ENCODE measurements at regions not wholly inside any gene's neighbourhood (a gene's known extent, or its start where the extent isn't known, plus 50 kb on each side); places are given as distances from the start of the nearest gene placed in this dataset.

- no peak overlapping the region for H3K27ac ChIP-seq (ENCODE audit: extremely low read length, insufficient read depth, low read length)
- no peak for FAIRE-seq
- ChIA-PET POLR2A (interaction anchor here (1.5 to 2.1 kb wide), 2 partner anchors 10 to 15 kb away, joined by 4 to 11 read pairs; no protein-coding TSS in a partner anchor), CTCF (ENCODE audit: low intra/inter-chr PET ratio, low total read pairs) (interaction anchor here (0.7 to 2.4 kb wide), 5 partner anchors 46 to 518 kb away, joined by 3 to 15 read pairs (median 8); no protein-coding TSS in a partner anchor)
- H3K4me3 ChIP-seq (replicated peaks in 1 of 3; ENCODE audit: insufficient read depth in 1 of 3, low read depth in 2 of 3, low read length in 3 of 3), result peak overlapping the region; percentile 51 to 75 (median 52)
- no peaks in the 10 kb centered on the region for H3K79me2 ChIP-seq (ENCODE audit: insufficient read depth, low read length)
- peaks cover 6 to 13% of the 10 kb centered on the region in 2 experiments; a peak in 3 of 5 replicates for H3K27me3 ChIP-seq (ENCODE audit: control insufficient read depth in 1 of 2, insufficient read depth in 2 of 2, low read length in 2 of 2)
- no peak for TF ChIP-seq ZNF18 (CRISPR knock-in tag; IDR thresholded peaks at IDR 0.05; ENCODE audit: insufficient replicate concordance)
- TF ChIP-seq PRDM15 (CRISPR knock-in tag; IDR thresholded peaks at IDR 0.05), result no peak
- TF ChIP-seq ZMAT3 (CRISPR knock-in tag; conservative IDR thresholded peaks at IDR 0.05), result 0 out of 2 replicates have a peak, but pooled peaks have one; percentile 14
- TF ChIP-seq SMYD3 (CRISPR knock-in tag; IDR thresholded peaks at IDR 0.05), result no peak
- TF ChIP-seq SIX1 (CRISPR knock-in tag; IDR thresholded peaks at IDR 0.05; ENCODE audit: borderline replicate concordance), result no peak
- TF ChIP-seq EEA1 (CRISPR knock-in tag; IDR thresholded peaks at IDR 0.05; ENCODE audit: borderline replicate concordance), result no peak
- TF ChIP-seq ZNF781 (CRISPR knock-in tag; IDR thresholded peaks at IDR 0.05; ENCODE audit: borderline replicate concordance, not compliant biosample characterization), result no peak
- TF ChIP-seq ZC3H4 (CRISPR knock-in tag; IDR thresholded peaks at IDR 0.05; ENCODE audit: borderline replicate concordance), result 0 out of 2 replicates have a peak, but pooled peaks have one; percentile 5
- no peak for TF ChIP-seq ZSCAN9 (CRISPR knock-in tag; IDR thresholded peaks at IDR 0.05; ENCODE audit: borderline replicate concordance)
- TF ChIP-seq DMAP1 (CRISPR knock-in tag; IDR thresholded peaks at IDR 0.05), result no peak
- no peak for TF ChIP-seq SNAI1 (CRISPR knock-in tag; IDR thresholded peaks at IDR 0.05; ENCODE audit: borderline replicate concordance)
- peaks cover 23% of the 10 kb centered on the region for H3K4me1 ChIP-seq (ENCODE audit: insufficient read depth, low read length)
- ATAC-seq, result peak; percentile 8; the same call in 2 of the 3 replicates
- intact Hi-C loops (cut with micrococcal nuclease; ENCODE audit: unreplicated experiment) (loop anchor here (2.0 to 5.0 kb wide), 4 partner anchors 46 to 425 kb away; partner anchors contain the start of gene LINGO1), in situ Hi-C loops (cut with HindIII; ENCODE audit: extremely low pct_ligation_motif_present, low pct_unique_long_range_greater_than_20kb) (loop anchor here (5.0 kb wide), 3 partner anchors 40 to 435 kb away; no protein-coding TSS in a partner anchor)
- H4K20me1 ChIP-seq (ENCODE audit: insufficient read depth, low read length), result no peaks in the 10 kb centered on the region
- H3K9ac ChIP-seq (ENCODE audit: insufficient read depth, low read depth, low read length), result peak overlapping the region; percentile 58; the same call in 1 of the 2 replicates
- no peaks in the 10 kb centered on the region for H3K9me3 ChIP-seq (ENCODE audit: low read length)
- 68% methylated on average over 12 of the region's 16 CpGs for WGBS (ENCODE audit: low lambda C conversion rate)
- DNase-seq (ENCODE audit: low spot score), result no peak
- no peaks in the 10 kb centered on the region for H3K36me3 ChIP-seq (replicated peaks in 1 of 2; ENCODE audit: control insufficient read depth in 1 of 2, insufficient read depth in 2 of 2, low read length in 2 of 2)
- H2AFZ ChIP-seq (ENCODE audit: low read length), result no peak overlapping the region
- no TSS peak for BruUV-seq (replicated peaks)
- peak overlapping the region; percentile 97 for H3K4me2 ChIP-seq (ENCODE audit: low read depth, low read length)
Measured at GRCh38 chr15:77542491-77543001, 90.2 kb downstream of the LINGO1 start.

All from HepG2 (cell line).